HFF-Myc (cell line): ENCODE measurements at regions not wholly inside any gene's neighbourhood (a gene's known extent, or its start where the extent isn't known, plus 50 kb on each side); places are given as distances from the start of the nearest gene placed in this dataset.

Experiments
- DNase-seq: peaks from one replicate; pipeline ENCODE4 v3.0.0-alpha.2; 2011; ENCODE audit warnings: low read depth; ENCODE audit errors: extremely low read depth
- H3K4me3 ChIP-seq: replicated peaks from 2 replicates; pipeline ENCODE4 v1.5.1; 2011; ENCODE audit warnings: low read depth, mild to moderate bottlenecking, control low read depth, low read length
- TF ChIP-seq, protein P1 (sequence below): IDR thresholded peaks from 2 replicates; pipeline ENCODE4 v1.5.1; 2012; ENCODE audit warnings: mild to moderate bottlenecking, low read depth, low read length, control low read depth; ENCODE audit errors: missing control alignments

DNA sequence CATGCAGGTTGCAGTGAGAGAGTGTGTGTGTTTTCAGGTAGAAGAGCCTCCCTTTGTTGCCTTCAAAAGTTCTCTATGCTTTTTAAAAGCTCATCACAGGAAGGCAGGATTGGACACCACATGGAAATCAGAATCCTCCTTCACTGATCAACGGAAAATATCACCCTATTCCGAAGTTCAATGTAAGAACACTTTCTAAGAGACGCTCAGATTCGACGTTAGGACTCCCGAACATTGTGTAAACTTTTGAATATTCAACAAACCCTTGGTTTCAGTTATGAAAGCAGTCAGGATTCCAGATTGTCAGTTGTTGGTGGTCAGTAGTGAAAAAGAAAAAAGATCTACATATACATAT is 561.4 kb upstream of the ID2 start:
- TF ChIP-seq, protein P1, sequence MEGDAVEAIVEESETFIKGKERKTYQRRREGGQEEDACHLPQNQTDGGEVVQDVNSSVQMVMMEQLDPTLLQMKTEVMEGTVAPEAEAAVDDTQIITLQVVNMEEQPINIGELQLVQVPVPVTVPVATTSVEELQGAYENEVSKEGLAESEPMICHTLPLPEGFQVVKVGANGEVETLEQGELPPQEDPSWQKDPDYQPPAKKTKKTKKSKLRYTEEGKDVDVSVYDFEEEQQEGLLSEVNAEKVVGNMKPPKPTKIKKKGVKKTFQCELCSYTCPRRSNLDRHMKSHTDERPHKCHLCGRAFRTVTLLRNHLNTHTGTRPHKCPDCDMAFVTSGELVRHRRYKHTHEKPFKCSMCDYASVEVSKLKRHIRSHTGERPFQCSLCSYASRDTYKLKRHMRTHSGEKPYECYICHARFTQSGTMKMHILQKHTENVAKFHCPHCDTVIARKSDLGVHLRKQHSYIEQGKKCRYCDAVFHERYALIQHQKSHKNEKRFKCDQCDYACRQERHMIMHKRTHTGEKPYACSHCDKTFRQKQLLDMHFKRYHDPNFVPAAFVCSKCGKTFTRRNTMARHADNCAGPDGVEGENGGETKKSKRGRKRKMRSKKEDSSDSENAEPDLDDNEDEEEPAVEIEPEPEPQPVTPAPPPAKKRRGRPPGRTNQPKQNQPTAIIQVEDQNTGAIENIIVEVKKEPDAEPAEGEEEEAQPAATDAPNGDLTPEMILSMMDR: no peak
- H3K4me3 ChIP-seq: no peak overlapping the region
- DNase-seq: no peak

DNA sequence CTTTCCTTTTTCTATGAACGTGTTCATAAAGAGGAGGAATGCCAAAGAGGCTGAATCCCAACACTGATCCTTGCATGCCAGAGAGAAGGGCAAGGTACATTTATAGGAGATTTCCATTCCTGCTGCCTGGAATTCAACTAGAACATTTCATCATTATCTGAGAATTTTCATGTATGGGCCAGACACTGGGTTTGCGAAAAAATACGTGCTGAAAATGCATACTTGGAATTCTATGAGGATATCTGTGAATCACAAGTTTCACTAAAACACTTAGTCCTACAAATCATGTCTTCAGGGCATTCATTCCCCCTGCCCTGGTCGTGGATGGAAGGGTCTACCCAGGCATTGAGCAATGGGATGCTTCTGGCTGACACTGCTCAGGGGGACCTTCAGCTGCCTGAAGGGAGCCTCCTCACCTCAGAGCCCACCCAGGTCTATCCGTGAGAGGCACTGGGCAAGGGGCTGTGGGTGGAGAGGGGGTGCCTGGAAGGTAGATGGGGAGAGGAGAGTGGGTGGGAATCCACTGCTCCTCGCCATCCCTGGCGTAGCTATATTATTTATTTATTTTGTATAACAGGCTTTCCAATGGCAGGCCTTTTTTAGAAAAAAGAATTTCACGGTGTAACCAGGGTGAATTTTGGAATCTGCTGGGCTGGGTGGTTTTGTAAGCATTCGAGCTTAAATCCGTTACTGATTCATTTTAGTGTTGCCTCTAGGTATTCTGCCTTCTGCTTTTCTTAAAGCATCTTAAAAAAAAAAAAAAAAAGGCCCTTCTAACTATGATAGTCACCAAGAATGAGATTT is 560.6 kb upstream of the ID2 start:
- no peak overlapping the region for H3K4me3 ChIP-seq
- DNase-seq: no peak
- TF ChIP-seq, protein P1: no peak

DNA sequence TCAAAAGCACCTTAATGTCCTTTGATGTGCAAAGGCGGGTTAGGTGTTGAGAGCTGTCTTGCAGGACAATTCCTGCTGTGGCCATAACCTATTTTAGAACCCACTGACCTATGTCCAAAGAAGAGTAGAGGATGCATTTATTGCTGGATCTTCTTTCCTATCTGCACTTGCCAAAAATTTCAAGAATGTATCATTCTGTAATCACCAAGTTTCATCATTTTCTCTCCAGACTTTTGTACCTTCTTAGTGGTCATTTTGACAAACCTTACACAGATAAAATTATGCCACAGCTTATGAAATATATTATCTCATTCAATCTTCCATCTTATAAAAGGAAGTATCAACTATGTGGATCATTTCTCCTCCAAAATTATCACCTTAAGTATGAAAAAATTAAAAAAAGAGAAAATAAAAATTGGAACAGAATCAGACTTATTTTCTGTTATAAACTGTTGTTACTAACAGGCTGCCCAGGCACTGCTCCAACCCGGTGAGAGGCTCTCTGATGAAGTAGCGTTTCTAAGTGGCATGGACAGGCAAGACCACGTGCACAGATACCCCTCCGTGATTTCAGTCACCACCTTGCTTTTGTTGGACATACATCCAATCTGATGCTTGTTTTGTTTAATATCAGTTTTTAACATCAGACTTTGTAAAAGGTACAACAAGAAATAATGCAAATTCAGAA is 559.9 kb upstream of the ID2 start:
- no peak for DNase-seq
- TF ChIP-seq, protein P1: no peak
- no peak overlapping the region for H3K4me3 ChIP-seq

DNA sequence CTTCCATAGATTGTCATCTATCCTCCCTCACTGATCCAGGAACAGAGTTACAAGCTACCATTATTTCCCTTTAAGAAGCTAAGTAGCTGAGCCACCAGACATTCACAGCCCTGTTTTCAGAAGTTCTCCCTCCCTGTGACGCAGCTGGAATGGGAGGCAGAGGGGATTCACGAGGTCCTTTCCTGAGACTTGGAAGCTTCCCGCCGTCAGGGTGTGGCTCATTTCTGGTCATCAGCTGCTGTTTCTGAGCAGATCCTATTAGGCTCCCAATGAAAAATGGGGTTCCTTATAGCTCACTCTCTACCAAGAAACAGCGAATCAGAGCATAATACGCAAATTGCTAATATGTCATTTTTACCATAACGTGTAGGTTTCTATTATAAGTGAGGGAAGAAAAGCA is 559.3 kb upstream of the ID2 start:
- no peak overlapping the region for H3K4me3 ChIP-seq
- TF ChIP-seq, protein P1: no peak
- no peak for DNase-seq

DNA sequence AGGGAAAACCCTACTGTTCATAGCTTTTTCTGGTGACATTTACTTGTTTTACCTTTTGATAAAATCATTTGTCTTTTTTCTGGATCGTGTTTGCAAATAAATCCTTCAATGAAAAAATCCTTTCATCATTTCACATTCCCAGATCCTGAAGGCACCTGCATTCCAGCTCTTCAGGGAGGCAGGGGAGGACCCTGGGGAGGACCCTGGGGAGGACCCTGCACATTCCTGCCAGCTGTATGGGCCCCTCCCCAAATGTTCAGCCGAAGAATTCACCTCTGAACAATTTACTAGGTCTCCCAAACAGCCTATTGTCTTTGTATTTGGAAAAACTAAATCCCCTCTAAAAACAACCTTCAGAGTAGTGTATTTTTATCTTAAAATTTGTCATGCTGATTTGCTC is 558.4 kb upstream of the ID2 start:
- H3K4me3 ChIP-seq: no peak overlapping the region
- TF ChIP-seq, protein P1: no peak
- DNase-seq: no peak

DNA sequence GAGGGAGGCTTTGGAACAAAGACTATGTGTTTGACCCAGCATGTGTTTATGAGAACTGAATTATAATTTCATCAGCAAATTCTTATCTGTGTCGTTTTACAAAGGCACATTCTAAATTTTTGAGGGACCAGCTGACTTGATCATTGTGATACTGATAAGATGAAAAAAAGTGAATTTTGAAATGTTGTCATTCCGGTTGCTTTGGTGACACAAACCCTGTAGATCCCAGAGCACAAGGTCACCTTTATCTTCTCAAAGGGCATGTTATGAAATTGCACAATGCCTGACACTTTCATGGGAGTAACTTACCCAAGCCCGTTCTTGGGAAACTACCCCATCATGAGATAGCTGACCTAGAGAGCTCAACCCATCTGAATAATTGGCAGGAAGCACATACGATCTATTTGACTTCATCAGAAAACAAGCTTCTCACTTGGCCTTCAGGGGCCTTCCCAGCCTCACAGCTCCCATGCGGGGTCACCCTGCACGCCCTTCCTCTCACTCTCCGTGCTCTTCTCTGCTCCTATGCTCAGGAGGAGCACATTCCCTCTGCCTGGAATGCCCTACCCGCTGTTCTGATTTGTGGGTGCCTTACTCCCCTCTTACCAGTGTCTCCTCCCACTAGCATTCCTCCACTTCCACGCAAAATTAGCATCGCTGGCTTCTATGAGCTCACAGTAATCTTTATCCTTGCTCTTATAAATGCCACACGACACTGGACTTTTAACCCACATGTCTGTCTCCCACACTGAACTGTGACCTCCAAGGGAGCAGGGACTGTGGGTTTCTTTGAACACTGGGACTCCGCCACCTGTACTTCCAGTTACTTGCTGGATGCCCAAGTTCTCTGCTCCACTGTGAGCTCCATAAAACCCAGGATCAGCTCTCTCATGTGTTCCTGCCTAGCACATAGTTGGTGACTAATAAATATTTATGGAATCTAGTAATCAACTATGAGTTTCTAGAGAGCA is 555.8 kb upstream of the ID2 start:
- no peak for DNase-seq
- TF ChIP-seq, protein P1: no peak
- no peak overlapping the region for H3K4me3 ChIP-seq
